Dedifferentiated amniotic fluid mesenchymal stem cell (primary cell): ENCODE measurements at regions not wholly inside any gene's neighbourhood (a gene's known extent, or its start where the extent isn't known, plus 50 kb on each side); places are given as distances from the start of the nearest gene placed in this dataset.
"Not testable (repeated sequence)": the region's sequence is repeated elsewhere in the genome, so short reads cannot be mapped to it uniquely, and the experiment has no call there.

Experiments
- DNase-seq: peaks from one replicate; pipeline ENCODE4 v3.0.0-alpha.2; 2016; ENCODE audit errors: extremely low spot score

DNA sequence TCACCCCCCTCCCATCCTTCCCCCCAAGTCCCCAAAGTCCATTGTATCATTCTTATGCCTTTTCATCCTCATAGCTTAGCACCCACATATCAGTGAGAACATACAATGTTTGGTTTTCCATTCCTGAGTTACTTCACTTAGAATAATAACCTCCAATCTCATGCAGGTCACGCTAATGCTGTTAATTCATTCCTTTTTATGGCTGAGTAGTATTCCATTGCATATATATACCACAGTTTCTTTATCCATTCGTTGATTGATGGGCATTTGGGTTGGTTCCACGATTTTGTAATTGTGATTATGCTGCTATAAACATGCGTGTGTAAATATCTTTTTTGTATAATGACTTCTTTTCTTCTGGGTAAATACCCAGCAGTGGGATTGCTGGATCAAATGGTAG lies 621.9 kb upstream of the NRP1 start:
- not testable (repeated sequence) for DNase-seq

DNA sequence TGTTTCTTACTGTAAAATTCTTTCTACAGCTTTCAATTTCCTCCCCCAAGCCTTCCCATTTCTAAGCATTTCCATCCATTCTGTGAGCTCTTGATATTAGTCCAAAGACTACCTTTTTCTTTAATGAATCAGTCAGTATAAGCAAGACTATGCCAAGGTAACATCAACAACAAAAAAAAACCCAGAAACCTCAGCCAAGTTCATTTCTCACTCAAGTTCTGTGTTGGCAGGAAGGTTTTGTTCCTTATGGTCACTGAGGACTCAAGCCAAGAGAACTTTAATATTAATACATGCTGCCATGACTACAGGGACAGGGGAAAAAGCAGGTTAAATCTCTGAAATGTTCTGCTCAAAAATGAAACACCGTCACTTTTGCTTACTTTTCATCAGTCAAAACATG lies 621.2 kb upstream of the NRP1 start:
- DNase-seq = no peak

DNA sequence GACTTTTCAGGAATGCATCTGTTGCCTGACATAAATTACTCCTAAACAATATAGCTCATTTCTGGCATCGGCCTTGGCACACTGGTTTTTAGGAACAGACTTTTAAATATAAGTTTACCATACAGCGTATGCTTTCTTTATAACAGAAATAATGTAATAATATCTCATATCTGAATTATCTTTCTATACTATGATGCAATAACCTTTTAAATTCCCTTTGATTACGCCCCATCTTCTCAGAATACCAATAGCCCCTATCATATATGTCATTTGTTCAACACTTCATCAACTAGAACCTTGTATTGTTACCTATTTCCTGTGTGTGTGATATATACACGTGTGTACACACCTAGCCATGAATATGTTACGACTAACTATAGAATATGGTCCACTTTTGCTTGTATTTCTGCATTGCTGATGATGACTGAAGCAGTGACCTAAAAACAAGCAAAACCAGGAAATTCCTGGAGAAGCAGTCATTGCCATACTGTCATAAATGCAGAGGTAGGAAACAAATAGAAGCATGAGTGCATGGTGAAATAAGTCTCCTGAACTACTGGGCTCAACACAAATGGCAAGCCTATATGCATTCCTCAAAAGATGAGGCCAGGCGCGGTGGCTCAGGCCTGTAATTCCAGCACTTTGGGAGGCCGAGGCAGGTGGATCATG lies 618.4 kb upstream of the NRP1 start:
- no peak for DNase-seq

DNA sequence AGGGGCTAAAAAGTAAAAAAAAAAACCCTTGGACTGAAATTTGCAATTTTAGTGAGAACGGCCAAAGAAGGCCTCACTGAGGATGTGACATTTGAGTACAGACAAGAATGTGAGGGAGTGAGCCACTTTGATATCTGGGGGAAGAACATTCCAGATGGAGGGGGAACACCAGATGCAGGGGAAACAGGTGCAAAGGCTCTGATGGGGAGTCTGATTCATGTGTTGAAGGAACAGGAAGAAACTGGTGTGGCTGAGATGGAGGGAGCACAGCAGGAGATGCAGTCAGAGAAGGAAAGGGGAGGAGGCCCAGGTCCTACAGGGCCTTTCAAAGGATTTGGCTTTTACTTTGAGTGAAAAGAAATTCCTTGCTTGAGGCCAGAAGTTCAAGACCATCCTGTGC lies 615.7 kb upstream of the NRP1 start:
- no peak for DNase-seq

DNA sequence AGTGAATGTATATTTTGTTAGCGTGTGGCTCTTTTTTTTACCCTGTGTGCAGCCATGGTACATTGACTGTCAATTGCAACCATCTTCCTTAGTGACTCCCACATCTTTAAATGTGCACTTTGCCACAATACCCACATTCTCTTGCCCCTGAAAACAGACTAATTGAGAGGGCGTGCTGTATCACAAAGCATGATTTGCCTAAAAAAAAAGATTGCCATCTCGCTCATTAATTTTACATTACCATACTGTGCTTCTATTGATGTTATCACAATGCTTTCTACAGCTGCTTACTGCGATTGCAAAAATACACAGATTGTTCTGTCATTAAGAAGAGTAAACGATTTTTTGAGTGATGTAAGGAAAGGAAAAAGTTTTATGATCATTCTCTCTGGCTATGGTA lies 613.1 kb upstream of the NRP1 start:
- no peak for DNase-seq

DNA sequence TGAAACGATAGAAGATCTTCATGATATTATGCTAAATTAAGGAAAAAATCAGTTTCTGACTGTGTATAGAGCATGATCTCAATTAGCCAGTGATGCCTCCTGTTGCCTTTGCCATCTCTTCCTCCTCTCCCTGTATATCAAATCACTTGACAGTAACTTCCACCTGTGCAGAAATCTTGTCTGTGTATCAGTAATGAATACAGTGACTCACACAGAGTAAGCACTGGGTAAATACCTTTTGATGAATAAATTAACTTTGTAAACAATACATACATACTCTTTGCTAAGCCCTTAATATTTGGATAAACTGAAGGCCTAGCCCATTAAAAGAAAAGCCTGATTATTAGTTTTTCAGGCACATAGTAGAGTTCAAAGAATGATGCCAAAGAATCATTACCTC lies 610.6 kb upstream of the NRP1 start:
- no peak for DNase-seq

DNA sequence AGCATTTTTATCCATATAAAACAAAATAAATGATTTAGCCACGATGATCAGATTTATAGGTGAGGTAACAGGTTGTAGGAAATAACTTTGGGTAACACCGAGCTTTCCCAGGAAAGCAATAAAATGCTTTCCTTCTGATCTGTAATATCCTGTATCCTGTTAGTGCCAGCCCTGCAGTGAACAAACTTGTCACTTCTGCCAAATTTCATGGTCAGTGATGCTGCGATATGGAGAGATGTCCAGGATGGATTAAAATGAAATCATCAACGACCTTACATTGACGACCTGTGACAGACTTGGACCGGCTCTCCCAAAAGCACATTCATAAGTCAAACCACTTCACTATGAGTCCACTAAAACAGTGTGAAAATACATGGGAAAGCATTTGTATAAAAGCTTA lies 608.0 kb upstream of the NRP1 start:
- no peak for DNase-seq

- DNase-seq = no peak
Measured at GRCh38 chr10:33939892-33940291, 605.4 kb upstream of the NRP1 start.

DNA sequence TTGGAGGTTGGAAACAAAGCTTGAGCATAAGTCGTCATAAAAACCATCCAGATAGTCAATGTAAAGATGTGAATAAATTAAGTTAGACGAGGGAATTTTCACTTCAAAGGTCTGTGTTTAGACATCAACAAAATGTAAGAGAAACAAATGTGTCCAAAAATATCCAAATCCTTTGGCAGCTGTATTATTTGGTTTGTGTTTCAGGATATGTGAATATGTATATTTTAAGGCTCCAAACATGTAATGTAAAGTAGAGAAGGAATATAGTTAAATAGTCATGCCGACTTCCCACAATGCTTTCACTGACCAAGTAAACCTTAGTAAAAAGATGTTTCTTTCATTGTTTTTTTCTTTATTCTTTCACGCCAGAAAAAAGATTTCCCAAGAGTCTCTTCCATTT lies 604.9 kb upstream of the NRP1 start:
- no peak for DNase-seq

- no peak for DNase-seq
Measured at GRCh38 chr10:33938001-33938400, 603.5 kb upstream of the NRP1 start.

DNA sequence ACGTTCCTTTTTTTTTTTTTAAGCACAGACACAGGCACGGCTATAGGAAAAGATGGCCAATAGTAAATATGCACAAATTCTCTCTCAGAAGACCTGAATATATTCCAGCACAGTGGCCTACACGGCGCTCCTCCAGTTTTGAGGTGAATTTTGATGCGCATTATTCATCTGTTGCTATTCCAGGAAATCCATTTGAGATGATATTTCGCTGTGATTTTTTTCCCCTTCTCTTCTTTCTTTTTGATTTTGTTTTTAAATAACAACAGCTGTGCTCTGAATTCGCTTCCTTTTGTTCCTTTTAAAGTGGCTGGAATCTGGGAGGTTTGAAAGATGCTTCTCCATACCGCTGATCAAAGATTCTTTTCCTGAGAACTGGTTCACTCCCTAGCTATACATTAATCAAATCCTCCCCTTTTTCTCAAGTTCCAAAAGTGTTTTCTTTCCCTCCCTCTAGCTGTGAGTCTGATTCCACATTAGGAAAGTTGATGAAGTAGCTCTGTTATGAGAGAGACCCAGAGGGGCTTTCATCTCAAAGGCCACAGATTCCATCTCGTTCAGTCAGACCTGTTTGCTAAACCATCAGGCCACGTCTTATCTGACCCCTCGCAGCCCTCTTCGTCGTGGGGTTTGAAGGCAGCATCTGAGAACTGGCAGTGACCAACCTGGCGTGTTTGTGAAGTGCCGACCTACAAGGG lies 602.7 kb upstream of the NRP1 start:
- DNase-seq = no peak

GRCh38 chr10:33935350-33935749 lies 600.9 kb upstream of the NRP1 start:
- no peak for DNase-seq

- DNase-seq = no peak
Measured at GRCh38 chr10:33930079-33930478, 595.6 kb upstream of the NRP1 start.

DNA sequence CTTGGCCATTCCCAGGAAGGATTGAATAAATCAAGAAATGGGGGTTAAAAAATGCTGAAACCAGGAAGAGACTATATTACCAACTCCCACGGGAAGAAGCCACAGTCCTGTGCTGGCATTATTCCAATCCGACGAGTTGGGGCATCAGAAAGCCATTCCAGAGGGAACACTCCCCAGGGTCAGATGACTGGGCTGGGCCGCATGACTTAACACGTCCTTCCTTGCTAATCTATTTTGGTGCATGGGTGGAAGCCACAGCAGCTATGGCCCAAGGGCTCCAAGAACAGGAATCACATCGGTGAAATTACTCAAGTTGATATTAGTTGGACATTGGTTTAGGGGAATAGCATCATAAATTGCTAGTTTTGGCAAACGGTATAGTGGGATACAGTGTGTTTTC lies 592.9 kb upstream of the NRP1 start:
- no peak for DNase-seq

DNA sequence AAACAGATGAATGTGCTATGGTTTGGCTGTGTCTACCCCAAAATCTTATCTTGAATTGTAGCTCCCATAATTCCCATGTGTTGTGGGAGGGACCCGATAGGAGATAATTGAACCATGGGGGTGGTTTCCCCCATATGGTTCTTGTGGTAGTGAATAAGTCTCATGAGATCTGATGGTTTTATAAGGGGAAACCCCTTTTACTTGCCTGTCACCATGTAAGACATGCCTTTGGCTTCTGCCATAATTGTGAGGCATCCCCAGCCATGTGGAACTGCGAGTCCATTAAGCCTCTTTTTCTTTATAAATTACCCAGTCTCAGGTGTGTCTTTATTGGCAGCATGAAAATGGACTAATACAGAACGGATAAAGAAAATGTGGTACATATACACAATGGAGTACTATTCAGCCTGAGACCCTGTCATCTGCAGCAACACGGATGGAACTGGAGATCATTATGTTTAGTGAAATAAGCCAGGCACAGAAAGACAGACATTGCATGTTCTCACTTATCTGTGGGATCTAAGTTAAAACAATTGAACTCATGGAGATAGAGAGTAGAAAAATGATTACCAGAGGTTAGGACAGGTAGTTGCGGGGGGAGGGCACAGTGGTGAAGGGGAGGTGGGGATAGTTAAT lies 587.6 kb upstream of the NRP1 start:
- no peak for DNase-seq

- DNase-seq = no peak
Measured at GRCh38 chr10:33920351-33920750, 585.9 kb upstream of the NRP1 start.

DNA sequence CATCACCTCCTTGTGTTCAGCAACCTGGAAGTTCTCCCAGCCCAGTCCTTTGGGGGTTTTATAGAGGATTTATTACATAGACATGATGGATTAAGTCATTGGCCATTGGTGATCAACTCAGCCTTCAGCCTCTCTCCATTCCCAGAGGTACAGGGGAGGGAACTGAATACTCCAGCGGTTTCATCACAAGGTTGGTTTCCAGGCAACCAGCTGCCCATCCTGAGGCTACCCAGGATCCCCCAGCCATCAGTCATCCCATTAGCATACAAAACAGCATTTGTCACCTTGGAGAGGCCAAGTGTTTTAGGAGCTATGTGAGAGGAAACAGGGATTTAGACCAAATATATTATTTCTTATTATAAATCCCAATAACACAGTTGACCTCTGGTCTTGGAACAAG lies 584.8 kb upstream of the NRP1 start:
- no peak for DNase-seq

DNA sequence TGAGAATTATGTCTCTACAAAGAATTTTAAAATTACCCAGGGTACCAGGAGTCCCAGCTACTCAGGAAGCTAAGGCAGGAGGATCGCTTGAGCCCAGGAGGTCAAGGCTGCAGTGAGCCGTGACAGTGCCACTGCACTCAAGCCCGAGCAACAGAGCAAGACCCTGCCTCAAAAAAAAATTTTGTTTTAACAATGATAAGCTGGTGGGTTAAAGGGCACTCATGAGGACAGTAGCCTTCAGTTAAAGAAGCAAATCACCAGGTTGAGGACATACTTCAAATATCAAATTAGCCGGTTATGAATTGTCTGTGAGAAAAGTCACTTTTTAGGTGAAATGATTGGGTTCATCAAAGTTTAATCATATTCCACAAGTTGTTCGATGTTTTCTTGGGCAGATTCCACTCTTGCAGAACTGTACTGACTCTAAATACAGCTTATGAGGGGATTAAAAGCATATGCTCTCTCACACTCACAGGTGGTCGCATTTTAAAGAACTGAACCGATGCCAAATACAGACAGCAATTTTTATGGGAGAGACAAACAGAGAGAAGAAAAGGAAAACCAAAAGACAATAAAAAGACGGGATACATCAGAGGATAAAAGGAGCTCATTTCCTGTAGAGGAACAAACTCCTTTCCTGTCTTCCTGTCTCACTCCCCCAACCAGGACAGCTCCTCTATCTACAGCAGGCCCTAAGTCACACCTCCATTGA lies 582.8 kb upstream of the NRP1 start:
- no peak for DNase-seq

DNA sequence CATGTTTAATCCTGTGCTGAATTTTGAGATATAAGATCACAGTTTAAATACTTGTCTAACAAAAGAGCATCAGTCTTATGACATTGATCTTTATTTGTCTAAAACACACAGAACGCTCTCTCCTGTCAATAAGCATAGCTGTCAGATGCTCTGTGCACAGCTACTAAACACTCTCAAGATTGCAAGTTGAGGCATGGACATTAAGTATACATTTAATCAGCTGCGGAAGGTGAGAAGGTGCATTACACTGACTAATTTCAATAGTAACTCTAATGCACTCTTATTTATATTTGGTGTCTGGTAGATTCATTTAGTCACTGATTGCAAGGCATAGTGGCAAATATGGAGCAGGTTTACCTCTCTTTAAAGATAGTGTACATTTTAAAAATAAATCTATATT lies 580.3 kb upstream of the NRP1 start:
- no peak for DNase-seq

- DNase-seq = no peak
Measured at GRCh38 chr10:33913194-33913593, 578.7 kb upstream of the NRP1 start.

- not testable (repeated sequence) for DNase-seq
Measured at GRCh38 chr10:33909476-33909875, 575.0 kb upstream of the NRP1 start.

- DNase-seq = peak; percentile 80
Measured at GRCh38 chr10:33901166-33901565, 566.7 kb upstream of the NRP1 start.

DNA sequence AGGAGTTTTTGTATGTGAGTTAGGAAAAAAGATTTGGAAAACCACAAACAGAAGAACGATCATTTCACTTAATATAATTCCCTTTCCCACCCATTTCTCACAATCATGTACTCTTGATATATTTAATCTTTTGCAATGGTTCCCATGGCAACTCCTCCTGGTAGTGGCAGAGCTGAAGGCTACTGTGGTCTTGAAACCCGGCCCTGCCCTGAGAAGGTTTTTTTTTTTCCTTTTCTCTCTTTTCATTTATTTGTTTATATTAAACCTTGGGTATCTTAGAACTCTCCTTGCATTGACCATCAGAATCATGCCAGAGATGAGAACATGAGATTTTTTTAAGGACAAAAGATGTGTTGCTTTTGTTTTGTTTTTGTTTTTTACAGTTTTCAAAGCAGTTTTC lies 566.1 kb upstream of the NRP1 start:
- DNase-seq = peak; percentile 31
